Eye (tissue), 1 donor: ENCODE measurements at regions not wholly inside any gene's neighbourhood (a gene's known extent, or its start where the extent isn't known, plus 50 kb on each side); places are given as distances from the start of the nearest gene placed in this dataset.
"Not testable (repeated sequence)": the region's sequence is repeated elsewhere in the genome, so short reads cannot be mapped to it uniquely, and the experiment has no call there.

ENCODE experiments used
- DNase-seq: peaks from one replicate; pipeline ENCODE4 v3.0.0-alpha.2; 2015

GRCh38 chr2:16090650-16091575 lies 150.6 kb downstream of the MYCN start:
- DNase-seq: no peak

GRCh38 chr2:16089491-16089890 lies 149.1 kb downstream of the MYCN start:
- not testable (repeated sequence) for DNase-seq

- no peak for DNase-seq
Observed at GRCh38 chr2:16088802-16089112, 148.4 kb downstream of the MYCN start.

DNA sequence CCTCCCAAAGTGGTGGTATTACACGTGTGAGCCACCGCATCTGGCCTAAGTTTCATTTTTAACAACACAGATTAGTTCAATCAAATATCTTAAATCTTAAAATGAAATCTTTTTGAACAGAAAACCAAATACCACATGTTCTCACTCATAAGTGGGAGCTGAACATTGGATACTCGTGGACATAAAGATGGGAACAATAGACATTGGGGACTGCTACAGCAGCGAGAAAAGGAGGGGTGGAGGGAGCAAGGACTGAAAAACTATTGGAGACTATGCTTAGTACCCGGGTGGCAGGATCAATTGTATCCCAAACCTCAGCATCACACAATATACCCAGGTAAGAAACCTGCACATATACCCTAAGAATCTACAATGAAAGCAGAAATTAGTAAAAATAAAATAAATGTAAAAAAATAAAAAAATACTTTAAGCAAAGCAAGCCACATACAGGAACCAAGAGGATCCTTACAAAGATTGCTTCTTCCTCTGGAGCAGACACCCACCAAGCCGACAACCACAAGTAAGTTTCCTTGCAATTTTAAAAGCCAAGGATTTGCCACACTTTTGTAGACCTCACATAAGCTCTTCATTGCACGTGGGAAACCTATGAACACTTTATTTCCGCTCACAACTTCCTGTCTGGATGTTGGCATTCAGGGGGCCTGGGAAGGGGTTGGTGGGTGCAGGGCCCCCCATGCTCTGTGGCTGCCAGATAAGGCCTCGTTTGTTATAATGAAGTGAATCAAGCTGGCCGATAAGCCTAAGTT lies 147.9 kb downstream of the MYCN start:
- no peak for DNase-seq

DNA sequence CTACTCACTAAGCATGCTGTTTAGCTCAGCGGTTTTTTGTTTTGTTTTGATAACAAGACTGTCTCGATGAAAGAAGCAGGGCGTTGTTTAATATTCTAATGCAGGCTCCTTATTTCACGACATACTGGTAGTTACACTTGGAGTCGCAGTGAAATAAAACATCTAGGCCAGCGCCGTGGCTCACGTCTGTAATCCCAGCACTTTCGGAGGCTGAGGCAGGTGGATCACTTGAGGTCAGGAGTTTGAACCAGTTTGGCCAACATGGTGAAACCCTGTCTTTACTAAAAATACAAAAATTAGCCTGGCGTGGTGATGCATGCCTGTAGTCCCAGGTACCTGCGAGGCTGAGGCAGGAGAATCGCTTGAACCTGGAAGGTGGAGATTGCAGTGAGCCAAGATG lies 145.8 kb downstream of the MYCN start:
- DNase-seq: not testable (repeated sequence)

GRCh38 chr2:16085073-16085472 lies 144.7 kb downstream of the MYCN start:
- no peak for DNase-seq

- no peak for DNase-seq
Observed at GRCh38 chr2:16084274-16084673, 143.9 kb downstream of the MYCN start.

DNA sequence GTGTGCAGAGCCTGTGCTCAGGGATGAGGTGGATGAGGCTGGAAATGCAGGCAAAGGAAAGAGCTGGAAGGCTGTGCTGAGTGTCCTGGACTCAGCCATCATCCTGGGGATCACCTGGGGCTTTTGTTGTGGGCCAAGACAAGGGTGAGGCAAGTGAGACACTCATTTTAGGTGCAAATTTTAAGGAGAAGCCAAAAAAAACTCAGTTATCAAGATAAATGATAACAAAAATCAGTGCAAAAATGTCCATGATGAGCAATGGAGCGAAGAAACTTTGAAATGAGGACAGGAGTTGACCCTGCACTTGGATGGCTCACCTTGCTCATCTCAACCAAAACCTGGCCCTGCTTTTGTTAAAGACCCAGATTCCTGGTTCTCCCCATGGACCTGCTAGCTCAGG lies 141.9 kb downstream of the MYCN start:
- no peak for DNase-seq

- DNase-seq: no peak
Observed at GRCh38 chr2:16081316-16082200, 141.2 kb downstream of the MYCN start.

DNA sequence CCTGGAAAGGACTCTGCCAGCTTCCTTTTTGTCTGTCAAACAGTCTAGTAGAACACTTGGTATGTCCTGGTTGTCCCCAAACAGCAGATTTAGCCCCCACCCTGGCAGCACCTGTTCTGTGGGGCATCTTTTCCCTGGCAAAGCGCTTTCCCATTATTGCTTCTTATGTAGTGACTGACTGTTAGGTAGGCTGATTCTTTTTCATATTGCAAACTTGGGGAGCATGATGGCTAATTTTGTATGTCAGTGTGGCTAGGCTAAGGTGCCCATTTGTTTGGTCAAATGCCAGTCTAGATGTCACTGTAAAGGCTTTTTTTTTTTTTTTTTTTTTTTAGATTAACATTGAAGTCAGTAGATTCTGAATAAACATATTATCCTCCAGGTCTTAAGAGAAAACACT lies 140.2 kb downstream of the MYCN start:
- no peak for DNase-seq

DNA sequence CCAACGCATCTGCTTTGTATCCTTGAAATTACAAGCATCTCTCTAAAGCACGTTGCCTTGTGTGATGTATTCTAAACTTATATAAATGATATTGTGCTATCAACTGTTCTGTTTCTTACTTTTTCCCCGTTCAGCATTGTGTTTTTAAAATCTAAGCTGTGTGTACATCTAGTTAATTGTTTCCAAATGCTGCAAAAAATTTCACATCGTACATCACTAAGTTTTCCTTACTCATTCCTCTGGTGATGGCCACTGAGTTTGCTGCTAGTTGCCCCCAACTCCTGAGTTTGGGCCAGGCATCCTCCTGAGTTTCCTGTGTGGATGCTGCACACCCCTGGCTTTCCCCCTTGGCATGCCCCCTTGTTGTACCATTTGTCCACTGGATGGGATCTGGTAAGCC lies 139.7 kb downstream of the MYCN start:
- no peak for DNase-seq

DNA sequence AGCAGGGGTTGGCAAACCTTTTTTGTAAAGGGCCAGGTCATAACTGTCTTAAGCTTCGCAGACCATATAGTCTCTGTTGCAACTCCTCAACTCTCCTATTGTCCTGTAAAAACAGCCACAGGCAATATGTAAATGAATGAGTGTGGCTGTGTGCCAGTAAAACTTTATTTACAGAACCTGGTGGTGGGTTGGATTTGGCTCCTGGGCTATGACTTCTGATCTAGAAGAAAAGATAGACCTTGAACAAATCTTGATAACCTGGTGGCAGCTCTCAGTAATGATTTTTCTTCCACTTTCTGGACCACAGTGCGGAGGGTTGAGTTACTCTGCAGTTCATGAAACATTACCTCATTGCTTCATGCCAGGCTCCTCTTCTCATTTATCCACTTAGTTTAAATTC lies 139.3 kb downstream of the MYCN start:
- no peak for DNase-seq

DNA sequence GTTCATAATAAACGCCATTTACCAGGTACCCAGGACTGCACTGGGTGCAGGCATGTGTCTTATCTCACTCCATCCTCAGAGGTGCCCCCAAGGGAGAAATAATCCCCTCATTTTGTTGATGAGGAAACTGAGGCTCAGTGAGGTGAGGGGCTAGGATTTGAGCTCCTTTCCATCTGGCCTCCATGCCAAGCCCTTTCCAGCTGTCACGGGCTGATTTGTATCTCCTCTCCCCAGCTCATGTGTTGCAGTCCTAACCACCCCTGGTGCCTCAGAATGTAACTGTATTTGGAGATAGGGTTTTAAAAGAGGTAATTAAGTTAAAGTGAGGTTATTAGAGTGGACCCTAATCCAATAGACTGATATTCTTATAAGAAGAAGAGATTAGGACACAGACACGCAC lies 137.3 kb downstream of the MYCN start:
- no peak for DNase-seq

DNA sequence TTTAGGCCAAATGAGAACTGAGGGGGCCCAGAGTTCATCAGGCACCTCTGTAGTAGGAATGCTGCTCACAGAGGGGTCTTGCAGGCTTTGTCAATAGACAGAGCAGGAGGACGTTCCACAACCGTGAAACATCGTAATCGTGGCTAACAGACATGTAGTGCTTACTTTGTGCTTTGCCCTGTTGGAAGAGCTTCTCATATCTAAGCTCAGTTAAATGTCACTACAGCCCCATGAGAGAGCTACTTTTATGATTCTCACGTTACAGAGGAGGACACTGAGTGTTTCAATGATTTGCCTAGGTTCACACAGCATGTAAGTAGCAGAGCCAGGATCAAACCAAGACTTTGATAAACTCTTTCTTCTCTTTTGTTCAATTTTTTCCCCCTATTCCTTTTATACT lies 136.6 kb downstream of the MYCN start:
- DNase-seq: no peak

DNA sequence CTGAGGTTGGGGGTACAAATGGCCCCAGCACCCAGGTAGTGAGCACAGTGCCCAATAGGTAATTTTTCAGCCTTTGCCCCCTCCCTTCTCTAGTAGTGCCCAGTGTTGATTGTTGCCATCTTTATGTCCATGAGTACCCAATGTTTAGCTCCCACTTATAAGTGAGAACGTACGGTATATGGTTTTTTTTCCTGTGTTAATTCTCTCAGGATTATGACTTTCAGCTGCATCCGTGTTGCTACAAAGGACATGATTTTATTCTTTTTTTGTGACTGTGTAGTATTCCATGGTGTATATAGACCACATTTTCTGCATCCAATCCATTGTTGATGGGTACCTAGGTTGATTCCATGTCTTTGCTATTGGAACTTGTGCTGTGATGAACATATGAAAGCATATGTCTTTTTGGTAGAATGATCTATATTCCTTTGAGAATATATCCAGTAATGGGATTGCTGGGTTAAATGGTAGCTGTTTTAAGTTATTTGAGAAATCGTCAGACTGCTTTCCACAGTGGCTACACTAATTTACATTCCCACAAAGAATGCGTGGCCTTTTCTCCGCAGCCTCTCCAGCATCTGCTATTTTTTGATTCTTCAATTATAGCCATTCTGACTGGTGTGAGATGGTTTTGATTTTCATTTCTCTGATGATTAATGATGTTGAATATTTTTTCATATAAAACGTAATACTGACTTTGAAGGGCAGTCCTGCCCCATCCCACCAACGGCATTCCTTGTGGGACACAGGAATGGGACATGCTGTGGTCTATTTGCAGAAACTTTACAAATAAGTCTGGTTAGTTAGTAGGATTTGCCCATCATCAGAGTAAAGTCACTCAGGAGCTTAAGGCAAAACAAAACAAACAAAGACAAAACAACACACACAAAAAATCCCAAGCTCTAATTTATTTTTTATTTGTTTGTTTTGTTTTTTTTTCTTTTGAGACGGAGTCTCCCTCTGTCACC lies 135.0 kb downstream of the MYCN start:
- DNase-seq: no peak

DNA sequence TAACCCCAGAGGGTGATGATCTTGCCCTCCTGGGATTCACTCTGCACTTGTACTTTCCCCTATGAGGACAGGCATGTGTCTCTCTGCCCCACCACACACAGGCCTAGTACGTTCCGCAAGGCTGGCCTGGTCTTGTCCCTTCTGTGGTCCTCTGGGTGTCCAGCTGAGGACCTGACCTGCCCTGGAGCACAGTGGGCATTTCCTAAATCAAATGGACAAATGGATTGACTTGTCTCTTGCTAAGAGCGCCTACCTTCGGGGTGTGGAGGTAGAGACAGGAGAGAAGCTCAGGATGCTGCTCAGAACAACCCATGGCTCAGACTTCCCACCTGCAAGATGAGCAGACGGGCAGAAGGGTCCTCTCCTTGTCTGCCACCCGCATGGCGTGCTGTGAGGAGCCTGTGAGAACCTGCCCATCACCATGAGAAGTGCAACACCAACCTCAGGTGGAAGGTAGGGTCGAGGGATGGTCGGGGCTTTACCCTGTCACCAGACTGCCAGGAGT lies 133.6 kb downstream of the MYCN start:
- DNase-seq: no peak

DNA sequence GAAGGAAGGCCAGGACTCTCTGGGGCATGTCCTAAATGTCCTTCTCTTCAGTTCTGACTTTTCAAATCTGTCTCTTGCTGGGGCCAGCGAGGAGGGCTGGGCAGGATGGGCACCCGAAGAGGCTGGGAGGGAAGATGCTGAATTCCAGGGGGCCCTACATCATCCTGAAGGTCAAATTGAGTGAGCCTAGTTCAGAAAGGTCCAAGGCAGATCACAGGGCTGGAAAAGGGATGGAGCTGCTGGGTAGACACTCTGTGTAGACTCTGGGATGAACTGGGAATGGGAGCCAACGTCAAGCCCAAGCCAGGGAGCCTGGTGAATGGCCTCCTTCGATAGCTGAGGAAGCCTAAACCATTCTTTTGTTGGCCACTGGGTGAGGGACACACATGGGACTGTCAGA lies 133.1 kb downstream of the MYCN start:
- DNase-seq: no peak

GRCh38 chr2:16072638-16073290 lies 132.4 kb downstream of the MYCN start:
- DNase-seq: no peak

GRCh38 chr2:16071865-16072637 lies 131.7 kb downstream of the MYCN start:
- DNase-seq: no peak
